H1 (cell line): ENCODE measurements at regions not wholly inside any gene's neighbourhood (a gene's known extent, or its start where the extent isn't known, plus 50 kb on each side); places are given as distances from the start of the nearest gene placed in this dataset.

Experiments
- CTCF ChIA-PET: fragments of 300-600 bp; sonication (Branson Sonifier 250); formaldehyde crosslinking; loops from one replicate; lab custom pipeline; 2021; ENCODE audit not compliant: partially characterized antibody; lab: Charles Lee
- POLR2A ChIA-PET: fragments of 300-600 bp; sonication (Branson Sonifier 250); formaldehyde crosslinking; loops from one replicate; lab custom pipeline; 2021; ENCODE audit warnings: inconsistent platforms; ENCODE audit not compliant: partially characterized antibody; lab: Charles Lee
- DNase-seq, 2 experiments: peaks; one replicate each; pipeline versions ENCODE4 v3.0.0 to v3.0.0-alpha.2; 2010 to 2022; ENCODE audit warnings: low spot score in 2 of 2, low read depth in 1 of 2, mixed read lengths in 1 of 2
- FAIRE-seq: peaks from 2 replicates; lab custom pipeline; 2011; peaks lifted over from hg19 to GRCh38; lab: Jason Lieb, UNC
- H2AFZ ChIP-seq: 2 replicates; pipeline ENCODE4 v1.8.1; 2012; ENCODE audit warnings: low read length, inconsistent platforms
- H2AK5ac ChIP-seq: 2 replicates; pipeline ENCODE4 v1.6.1; 2013; ENCODE audit warnings: low read depth, low read length
- H2BK120ac ChIP-seq: replicated peaks from 2 replicates; pipeline ENCODE3; 2013; ENCODE audit warnings: low read depth, low read length, inconsistent platforms
- H2BK12ac ChIP-seq: 2 replicates; pipeline ENCODE4 v1.6.1; 2013; ENCODE audit warnings: low read depth, low read length
- H2BK15ac ChIP-seq: 2 replicates; pipeline ENCODE4 v1.6.1; 2013; ENCODE audit warnings: low read length
- H2BK20ac ChIP-seq: 2 replicates; pipeline ENCODE4 v1.6.1; 2013; ENCODE audit warnings: low read length
- H2BK5ac ChIP-seq: 2 replicates; pipeline ENCODE4 v1.6.1; 2013; ENCODE audit warnings: low read depth, low read length
- H3K14ac ChIP-seq: 2 replicates; pipeline ENCODE4 v1.6.1; 2013; ENCODE audit warnings: inconsistent platforms; ENCODE audit not compliant: insufficient read length
- H3K18ac ChIP-seq: 2 replicates; pipeline ENCODE4 v1.6.1; 2013; ENCODE audit warnings: low read length; ENCODE audit errors: extremely low read depth
- H3K23ac ChIP-seq: 2 replicates; pipeline ENCODE4 v1.6.1; 2013; ENCODE audit warnings: inconsistent platforms; ENCODE audit not compliant: insufficient read length
- H3K23me2 ChIP-seq: 2 replicates; pipeline ENCODE4 v1.6.1; 2013; ENCODE audit warnings: low read depth, low read length
- H3K27ac ChIP-seq: 2 replicates; pipeline ENCODE4 v1.6.1; 2011; ENCODE audit warnings: low read depth, low read length, inconsistent platforms
- H3K27me3 ChIP-seq, 4 experiments: replicated peaks in 1 of 4; 1 replicate in 1 of 4; 2 replicates in 3 of 4; pipeline versions ENCODE4 v1.6.1 to v1.8.1; 2011 to 2013; ENCODE audit warnings: low read length in 3 of 4, mild to moderate bottlenecking in 3 of 4, inconsistent platforms in 2 of 4, mixed read lengths in 2 of 4, moderate library complexity in 1 of 4; ENCODE audit not compliant: control insufficient read depth in 3 of 4, insufficient read depth in 3 of 4; ENCODE audit errors: extremely low read depth in 1 of 4
- H3K36me3 ChIP-seq, 4 experiments: 2 replicates each; pipeline versions ENCODE4 v1.6.1 to v1.8.1; 2011 to 2013; ENCODE audit warnings: mild to moderate bottlenecking in 4 of 4, low read length in 3 of 4, moderate library complexity in 2 of 4, control low read depth in 1 of 4, inconsistent platforms in 1 of 4; ENCODE audit not compliant: insufficient read depth in 4 of 4, control insufficient read depth in 2 of 4
- H3K4ac ChIP-seq: replicated peaks from 2 replicates; pipeline ENCODE3; 2013; ENCODE audit warnings: low read length, low read depth, mixed read lengths, inconsistent platforms; ENCODE audit not compliant: insufficient read length
- H3K4me1 ChIP-seq, 4 experiments: replicated peaks in 1 of 4; 1 replicate in 1 of 4; 2 replicates in 3 of 4; pipeline versions ENCODE4 v1.6.1 to v1.8.1; 2011 to 2013; ENCODE audit warnings: low read length in 3 of 4, inconsistent platforms in 2 of 4, mixed read lengths in 1 of 4; ENCODE audit not compliant: insufficient read depth in 4 of 4, control insufficient read depth in 3 of 4
- H3K4me2 ChIP-seq, 2 experiments: 2 replicates each; pipeline versions ENCODE4 v1.6.1 to v1.8.1; 2011 to 2013; ENCODE audit warnings: low read depth in 2 of 2, low read length in 2 of 2, control low read depth in 1 of 2, inconsistent platforms in 1 of 2, mild to moderate bottlenecking in 1 of 2; ENCODE audit not compliant: insufficient read depth in 1 of 2
- H3K4me3 ChIP-seq, 4 experiments: fragments of 200-600, 300-600 bp in 1 of 4; sonication (generic), shearing (Covaris generic), sonication (Bioruptor Twin) in 1 of 4; 2 replicates each; pipeline versions ENCODE4 v1.5.1 to v1.8.1; 2011 to 2016; ENCODE audit warnings: low read length in 4 of 4, low read depth in 3 of 4, control low read depth in 2 of 4, inconsistent platforms in 2 of 4, mild to moderate bottlenecking in 2 of 4, mixed read lengths in 1 of 4, moderate library complexity in 1 of 4; ENCODE audit not compliant: insufficient read depth in 2 of 4; ENCODE audit errors: extremely low read depth in 1 of 4
- H3K56ac ChIP-seq: replicated peaks from 2 replicates; pipeline ENCODE3; 2013; ENCODE audit warnings: low read depth, mild to moderate bottlenecking, mixed read lengths, low read length, inconsistent platforms; ENCODE audit not compliant: insufficient read length
- H3K79me1 ChIP-seq: 2 replicates; pipeline ENCODE4 v1.6.1; 2013; ENCODE audit warnings: low read depth, low read length, control low read depth
- H3K79me2 ChIP-seq, 2 experiments: 2 replicates each; pipeline versions ENCODE4 v1.6.1 to v1.8.1; 2012 to 2013; ENCODE audit warnings: low read length in 2 of 2, mild to moderate bottlenecking in 2 of 2, inconsistent platforms in 1 of 2; ENCODE audit not compliant: insufficient read depth in 2 of 2, control insufficient read depth in 1 of 2
- H3K9ac ChIP-seq, 4 experiments: replicated peaks in 1 of 4; 1 replicate in 1 of 4; 2 replicates in 3 of 4; pipeline versions ENCODE4 v1.6.1 to v1.8.1; 2011 to 2013; ENCODE audit warnings: low read depth in 3 of 4, low read length in 3 of 4, control low read depth in 2 of 4, mild to moderate bottlenecking in 2 of 4, moderate library complexity in 2 of 4, inconsistent platforms in 1 of 4; ENCODE audit errors: extremely low read depth in 1 of 4
- H3K9me3 ChIP-seq, 2 experiments: 2 replicates each; pipeline versions ENCODE4 v1.6.1 to v1.8.1; 2012 to 2013; ENCODE audit warnings: mild to moderate bottlenecking in 2 of 2, moderate library complexity in 2 of 2, control low read depth in 1 of 2, inconsistent platforms in 1 of 2, low read depth in 1 of 2, low read length in 1 of 2, mixed read lengths in 1 of 2; ENCODE audit not compliant: insufficient read depth in 2 of 2
- H4K20me1 ChIP-seq, 2 experiments: replicated peaks in 1 of 2; 2 replicates each; pipeline versions ENCODE3 to v1.8.1; 2011 to 2013; ENCODE audit warnings: inconsistent platforms in 2 of 2, low read length in 2 of 2, mild to moderate bottlenecking in 1 of 2; ENCODE audit not compliant: insufficient read depth in 2 of 2, control insufficient read depth in 1 of 2
- H4K5ac ChIP-seq: 2 replicates; pipeline ENCODE4 v1.6.1; 2013; ENCODE audit warnings: low read length, low read depth, mixed read lengths, inconsistent platforms; ENCODE audit not compliant: insufficient read length
- H4K8ac ChIP-seq: 2 replicates; pipeline ENCODE4 v1.8.0; 2013; ENCODE audit warnings: mild to moderate bottlenecking, moderate library complexity, low read length, inconsistent platforms; ENCODE audit not compliant: insufficient read depth; ENCODE audit errors: extremely low read depth
- H4K91ac ChIP-seq: replicated peaks from 2 replicates; pipeline ENCODE3; 2013; ENCODE audit warnings: low read length, mixed read lengths, inconsistent platforms; ENCODE audit not compliant: insufficient read length
- JUND ChIP-seq: IDR thresholded peaks from 2 replicates; pipeline ENCODE4 v1.6.1; 2011; ENCODE audit warnings: mild to moderate bottlenecking, improper control_type of control experiment, low read length
- NANOG ChIP-seq: IDR thresholded peaks from 2 replicates; pipeline ENCODE4 v1.6.1; 2011; ENCODE audit warnings: low read length, low read depth, mild to moderate bottlenecking, inconsistent platforms; ENCODE audit not compliant: insufficient read depth, poor library complexity, severe bottlenecking
- POLR2AphosphoS5 ChIP-seq: IDR thresholded peaks from 2 replicates; pipeline ENCODE4 v1.6.1; 2011; ENCODE audit warnings: low read depth, low read length
- RBBP5 ChIP-seq: IDR thresholded peaks from 2 replicates; pipeline ENCODE4 v1.7.1; 2012; ENCODE audit warnings: low read depth, mild to moderate bottlenecking, inconsistent platforms, low read length, moderate library complexity, borderline replicate concordance
- SAP30 ChIP-seq: fragments of 300-600 bp; sonication (generic); IDR thresholded peaks from 2 replicates; pipeline ENCODE4 v1.7.1; 2012; ENCODE audit warnings: low read length, moderate library complexity, mild to moderate bottlenecking, inconsistent platforms; ENCODE audit not compliant: insufficient read depth, insufficient replicate concordance
- SP2 ChIP-seq: IDR thresholded peaks from 2 replicates; pipeline ENCODE4 v1.6.1; 2012; ENCODE audit warnings: mild to moderate bottlenecking, low read length, inconsistent platforms
- WGBS, 2 experiments: shearing (Covaris generic) in 1 of 2; methylation state at CpG; one replicate each; pipeline versions ENCODE4 v1.1.6 to v1.1.7; 2013 to 2015; ENCODE audit warnings: low lambda C conversion rate in 2 of 2, mixed read lengths in 2 of 2, inconsistent platforms in 1 of 2, low coverage in 1 of 2, missing lambda C conversion rate in 1 of 2; ENCODE audit not compliant: insufficient replicate concordance in 2 of 2, insufficient coverage in 1 of 2, insufficient read length in 1 of 2; ENCODE audit errors: extremely low coverage in 1 of 2, missing lambda C conversion rate in 1 of 2; 5-methylcytosine and 5-hydroxymethylcytosine counted together

DNA sequence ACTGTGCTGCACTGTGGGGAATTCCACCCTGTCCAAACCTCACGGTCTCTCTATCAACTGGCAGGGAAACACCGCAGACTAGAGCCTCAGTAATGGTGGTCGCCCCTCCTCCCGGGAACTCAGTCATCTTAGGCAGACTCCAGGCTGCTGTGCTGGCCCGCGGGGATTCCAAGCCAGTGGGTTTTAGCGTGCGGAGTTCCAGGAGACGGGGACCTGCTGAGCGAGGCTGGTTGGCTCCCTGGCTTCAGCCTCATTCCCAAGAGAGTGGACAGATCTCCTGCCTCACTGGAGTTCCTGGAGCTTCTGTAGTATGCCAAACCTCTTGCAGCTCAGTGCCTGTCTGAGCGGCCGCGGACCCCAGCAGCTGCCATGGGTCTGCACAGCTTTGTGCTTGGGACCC is 455.6 kb downstream of the CCDC91 start:
- WGBS, 2 experiments: 96% methylated on average over 13 of the region's 13 CpGs; no CpG with 5 or more reads in 1 of the 2 experiments
- Histone ChIP-seq H2AK5ac (no peak overlapping the region), H3K14ac (no peak overlapping the region), H3K79me1 (no peaks in the 10 kb centered on the region), H3K23me2 (no peaks in the 10 kb centered on the region), H3K9me3 (no peaks in the 10 kb centered on the region; a peak in 1 of 4 replicates), H4K8ac (no peak overlapping the region; the same call in 1 of the 2 replicates), H3K4me3 (no peak overlapping the region), H3K18ac (no peak overlapping the region), H2BK5ac (no peak overlapping the region), H2BK20ac (no peak overlapping the region), H2BK120ac (no peak overlapping the region), H3K4ac (no peak overlapping the region), H3K27ac (no peak overlapping the region), H3K4me2 (no peak overlapping the region), H2BK12ac (no peak overlapping the region), H3K79me2 (no peaks in the 10 kb centered on the region), H4K20me1 (no peaks in the 10 kb centered on the region), H3K27me3 (no peaks in the 10 kb centered on the region), H2AFZ (no peak overlapping the region), H4K5ac (no peak overlapping the region), H3K36me3 (no peaks in the 10 kb centered on the region), H3K9ac (no peak overlapping the region), H3K23ac (no peak overlapping the region), H4K91ac (no peak overlapping the region), H3K4me1 (peaks cover 0 to 3% (median 1%) of the 10 kb centered on the region in 4 experiments; a peak in 1 of 7 replicates), H2BK15ac (no peak overlapping the region), H3K56ac (no peak overlapping the region)
- FAIRE-seq (no peak), DNase-seq (no peak)
- ChIA-PET CTCF (no interaction called here), POLR2A (no interaction called here)
- no peak for TF ChIP-seq JUND
- no peak for TF ChIP-seq SP2
- TF ChIP-seq POLR2AphosphoS5: no peak
- TF ChIP-seq RBBP5: no peak
- no peak for TF ChIP-seq NANOG
- no peak for TF ChIP-seq SAP30
